ENCODE measurements at regions not wholly inside any gene's neighbourhood (a gene's known extent, or its start where the extent isn't known, plus 50 kb on each side); places are given as distances from the start of the nearest gene placed in this dataset.

- peaks cover 0 to 3% (median 0%) of the 10 kb centered on the region in 3 donors for H3K27me3 Mint-ChIP-seq (ENCODE audit: low read depth in 3 of 3)
- TF ChIP-seq, protein P1, sequence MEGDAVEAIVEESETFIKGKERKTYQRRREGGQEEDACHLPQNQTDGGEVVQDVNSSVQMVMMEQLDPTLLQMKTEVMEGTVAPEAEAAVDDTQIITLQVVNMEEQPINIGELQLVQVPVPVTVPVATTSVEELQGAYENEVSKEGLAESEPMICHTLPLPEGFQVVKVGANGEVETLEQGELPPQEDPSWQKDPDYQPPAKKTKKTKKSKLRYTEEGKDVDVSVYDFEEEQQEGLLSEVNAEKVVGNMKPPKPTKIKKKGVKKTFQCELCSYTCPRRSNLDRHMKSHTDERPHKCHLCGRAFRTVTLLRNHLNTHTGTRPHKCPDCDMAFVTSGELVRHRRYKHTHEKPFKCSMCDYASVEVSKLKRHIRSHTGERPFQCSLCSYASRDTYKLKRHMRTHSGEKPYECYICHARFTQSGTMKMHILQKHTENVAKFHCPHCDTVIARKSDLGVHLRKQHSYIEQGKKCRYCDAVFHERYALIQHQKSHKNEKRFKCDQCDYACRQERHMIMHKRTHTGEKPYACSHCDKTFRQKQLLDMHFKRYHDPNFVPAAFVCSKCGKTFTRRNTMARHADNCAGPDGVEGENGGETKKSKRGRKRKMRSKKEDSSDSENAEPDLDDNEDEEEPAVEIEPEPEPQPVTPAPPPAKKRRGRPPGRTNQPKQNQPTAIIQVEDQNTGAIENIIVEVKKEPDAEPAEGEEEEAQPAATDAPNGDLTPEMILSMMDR (IDR thresholded peaks at IDR 0.05), result no peak
Measured at GRCh38 chr9:107963246-107963645, 473.7 kb upstream of the KLF4 start.

DNA sequence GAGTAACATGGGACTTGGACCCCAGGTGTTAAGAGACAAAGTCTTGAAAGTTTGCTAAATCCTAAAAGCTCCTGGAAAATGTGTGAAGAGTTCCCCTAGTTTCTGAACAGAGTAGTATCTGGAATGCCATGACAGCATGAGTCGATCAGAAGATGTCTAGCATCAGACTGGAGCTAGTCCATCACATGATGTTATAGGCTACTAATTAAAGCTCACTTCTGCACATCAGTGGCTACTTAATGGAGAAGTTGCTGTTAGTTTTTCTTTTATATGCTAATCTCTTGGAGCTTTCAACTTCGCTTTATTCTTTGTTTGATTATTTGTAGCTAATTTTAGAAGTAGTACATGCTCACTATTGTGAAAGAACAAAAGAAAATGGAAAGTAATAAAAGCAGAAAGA lies 471.3 kb upstream of the KLF4 start:
- H3K27ac ChIP-seq (ENCODE audit: low read depth in 1 of 2, low read length in 2 of 2), result peak overlapping the region in 1 of 2 donors; percentile 3
- intact Hi-C loops (cut with micrococcal nuclease), result no loop called here
- no peaks in the 10 kb centered on the region for H3K9me3 Mint-ChIP-seq

More at GRCh38 chr9:107963246-107963645, 473.7 kb upstream of the KLF4 start:
- peaks cover 30% of the 10 kb centered on the region in 2 donors for H3K36me3 Mint-ChIP-seq
- Histone ChIP-seq H3K36me3 (replicated peaks in 1 of 2; ENCODE audit: control insufficient read depth in 1 of 2, insufficient read depth in 2 of 2, low read length in 2 of 2) (no peaks in the 10 kb centered on the region), H4K20me1 (ENCODE audit: insufficient read depth, low read length) (no peaks in the 10 kb centered on the region), H3K9ac (ENCODE audit: insufficient read depth, low read length, poor library complexity, severe bottlenecking) (no peak overlapping the region), H3K27me3 (ENCODE audit: control insufficient read depth in 2 of 2, insufficient read depth in 2 of 2, low read length in 2 of 2) (no peaks in the 10 kb centered on the region), H3K4me3 (replicated peaks in 1 of 3; ENCODE audit: low read depth in 2 of 3, low read length in 3 of 3) (no peak overlapping the region), H3K79me2 (ENCODE audit: insufficient read depth, low read length) (no peaks in the 10 kb centered on the region), H2AFZ (ENCODE audit: insufficient read depth, low read depth, low read length, poor library complexity, severe bottlenecking) (no peak overlapping the region), H3K4me1 (ENCODE audit: control insufficient read depth in 1 of 2, insufficient read depth in 2 of 2, low read length in 2 of 2) (peaks cover 36 to 42% of the 10 kb centered on the region in 2 donors), H3K9me3 (replicated peaks in 1 of 2; ENCODE audit: control insufficient read depth in 1 of 2, insufficient read depth in 1 of 2, low read length in 2 of 2) (no peaks in the 10 kb centered on the region), H3K27ac (ENCODE audit: low read depth in 1 of 2, low read length in 2 of 2) (peak overlapping the region in 1 of 2 donors; percentile 65), H3K4me2 (replicated peaks; ENCODE audit: extremely low read depth, low read length, poor library complexity, severe bottlenecking) (peak overlapping the region; percentile 4)
- peak overlapping the region; percentile 61 to 93 (median 87) for H3K27ac Mint-ChIP-seq
- peak overlapping the region in 1 of 2 donors; percentile 53 for H3K4me3 Mint-ChIP-seq
- WGBS (ENCODE audit: insufficient coverage), result 0% methylated on average over 1 of the region's 2 CpGs
- peaks cover 0 to under 1% (median 0%) of the 10 kb centered on the region in 7 donors for H3K9me3 Mint-ChIP-seq
- peak; percentile 43 to 62 (median 50) for DNase-seq
- intact Hi-C loops (cut with micrococcal nuclease), result no loop called here
- H3K4me1 Mint-ChIP-seq, result peaks cover 60% of the 10 kb centered on the region

More for the DNA sequence above, 471.3 kb upstream of the KLF4 start:
- Mint-ChIP-seq H3K36me3 (peaks cover 19 to 22% of the 10 kb centered on the region in 2 donors), H3K4me1 (peaks cover 55% of the 10 kb centered on the region), H3K27ac (peak overlapping the region in 3 of 7 donors; percentile 61 to 80 (median 75)), H3K27me3 (ENCODE audit: low read depth in 3 of 3) (peaks cover 0 to 3% (median 0%) of the 10 kb centered on the region in 3 donors), H3K4me3 (no peak overlapping the region)
- Histone ChIP-seq H3K9me3 (replicated peaks in 1 of 2; ENCODE audit: control insufficient read depth in 1 of 2, insufficient read depth in 1 of 2, low read length in 2 of 2) (no peaks in the 10 kb centered on the region), H4K20me1 (ENCODE audit: insufficient read depth, low read length) (no peaks in the 10 kb centered on the region), H3K9ac (ENCODE audit: insufficient read depth, low read length, poor library complexity, severe bottlenecking) (no peak overlapping the region), H3K79me2 (ENCODE audit: insufficient read depth, low read length) (no peaks in the 10 kb centered on the region), H2AFZ (ENCODE audit: insufficient read depth, low read depth, low read length, poor library complexity, severe bottlenecking) (no peak overlapping the region), H3K4me3 (replicated peaks in 1 of 3; ENCODE audit: low read depth in 2 of 3, low read length in 3 of 3) (no peak overlapping the region), H3K4me1 (ENCODE audit: control insufficient read depth in 1 of 2, insufficient read depth in 2 of 2, low read length in 2 of 2) (peaks cover 36 to 42% of the 10 kb centered on the region in 2 donors), H3K4me2 (replicated peaks; ENCODE audit: extremely low read depth, low read length, poor library complexity, severe bottlenecking) (peak overlapping the region; percentile 5), H3K27me3 (ENCODE audit: control insufficient read depth in 2 of 2, insufficient read depth in 2 of 2, low read length in 2 of 2) (no peaks in the 10 kb centered on the region), H3K36me3 (replicated peaks in 1 of 2; ENCODE audit: control insufficient read depth in 1 of 2, insufficient read depth in 2 of 2, low read length in 2 of 2) (no peaks in the 10 kb centered on the region)
- TF ChIP-seq, protein P1 (IDR thresholded peaks at IDR 0.05), result no peak
- 60% methylated on average over 1 of the region's 2 CpGs for WGBS (ENCODE audit: insufficient coverage)
- peak; percentile 15 to 35 (median 34) for DNase-seq

All from CD14-positive monocyte (primary cell).